Activated B cell treated with CpG ODN at 0.5 μM for 24 hours (primary cell): ENCODE measurements at regions not wholly inside any gene's neighbourhood (a gene's known extent, or its start where the extent isn't known, plus 50 kb on each side); places are given as distances from the start of the nearest gene placed in this dataset.

Source experiments
- ATAC-seq: fragments of 200-7000 bp; cut with Tn5 transposase; one replicate; pipeline ENCODE4 v1.10.0; 2021; ENCODE audit warnings: low read depth, mild to moderate bottlenecking, moderate library complexity
- CTCF ChIA-PET: fragments of 350-600 bp; sonication (Branson Sonifier 250); formaldehyde crosslinking; loops from one replicate; lab custom pipeline; 2021; ENCODE audit warnings: antibody characterized with exemption; lab: Charles Lee
- POLR2A ChIA-PET: fragments of 350-600 bp; sonication (Branson Sonifier 250); formaldehyde crosslinking; loops from one replicate; lab custom pipeline; 2021; ENCODE audit warnings: antibody characterized with exemption; lab: Charles Lee
- DNase-seq: peaks from one replicate; pipeline ENCODE4 v3.0.0; 2022
- H3K27ac Mint-ChIP-seq: one replicate; pipeline ENCODE4 v1.8.0; 2020; ENCODE audit warnings: mixed read lengths
- H3K27me3 Mint-ChIP-seq: one replicate; pipeline ENCODE4 v1.8.0; 2021; ENCODE audit warnings: mixed read lengths
- H3K36me3 Mint-ChIP-seq: one replicate; pipeline ENCODE4 v1.8.0; 2021; ENCODE audit warnings: low read depth, mixed read lengths
- H3K4me1 Mint-ChIP-seq: one replicate; pipeline ENCODE4 v1.8.0; 2021; ENCODE audit warnings: mixed read lengths
- H3K4me3 Mint-ChIP-seq: one replicate; pipeline ENCODE4 v1.8.0; 2020; ENCODE audit warnings: mild to moderate bottlenecking, mixed read lengths
- H3K9me3 Mint-ChIP-seq: one replicate; pipeline ENCODE4 v1.8.0; 2020; ENCODE audit warnings: mixed read lengths
- CTCF ChIP-seq: fragments of 200-600 bp; IDR thresholded peaks from one replicate; pipeline ENCODE4 v1.8.0; 2022; ENCODE audit warnings: antibody characterized with exemption, mild to moderate bottlenecking
- intact Hi-C: fragments of 100-400 bp; cut with micrococcal nuclease; formaldehyde crosslinking; loops from one replicate; pipeline ENCODE4 v1.15.1; 2024

- CTCF ChIA-PET: no interaction called here
- no peaks in the 10 kb centered on the region for H3K36me3 Mint-ChIP-seq
- H3K4me1 Mint-ChIP-seq: no peaks in the 10 kb centered on the region
- DNase-seq (no peak), ATAC-seq (no peak)
- intact Hi-C loops: no loop called here
- TF ChIP-seq CTCF: no peak
- no peak overlapping the region for H3K4me3 Mint-ChIP-seq
- POLR2A ChIA-PET: no interaction called here
- no peaks in the 10 kb centered on the region for H3K27me3 Mint-ChIP-seq
- H3K9me3 Mint-ChIP-seq: no peaks in the 10 kb centered on the region
- no peak overlapping the region for H3K27ac Mint-ChIP-seq
Observed at GRCh38 chrX:22383988-22384387, 111.3 kb downstream of the CBLL2 start.

GRCh38 chrX:22389556-22390179, 117.0 kb downstream of the CBLL2 start:
- intact Hi-C loops: no loop called here
- Mint-ChIP-seq H3K27me3 (peaks cover 1% of the 10 kb centered on the region), H3K36me3 (no peaks in the 10 kb centered on the region), H3K4me1 (no peaks in the 10 kb centered on the region), H3K27ac (no peak overlapping the region), H3K4me3 (no peak overlapping the region), H3K9me3 (no peaks in the 10 kb centered on the region)
- CTCF ChIA-PET: no interaction called here
- POLR2A ChIA-PET: no interaction called here
- no peak for ATAC-seq
- no peak for TF ChIP-seq CTCF
- DNase-seq: no peak

- CTCF ChIA-PET: no interaction called here
- Mint-ChIP-seq H3K4me1 (no peaks in the 10 kb centered on the region), H3K9me3 (no peaks in the 10 kb centered on the region), H3K4me3 (no peak overlapping the region), H3K27me3 (peaks cover 1% of the 10 kb centered on the region), H3K27ac (no peak overlapping the region), H3K36me3 (no peaks in the 10 kb centered on the region)
- no peak for TF ChIP-seq CTCF
- intact Hi-C loops: no loop called here
- DNase-seq (no peak), ATAC-seq (no peak)
- POLR2A ChIA-PET: no interaction called here
Observed at GRCh38 chrX:22392133-22392948, 119.6 kb downstream of the CBLL2 start.

- Mint-ChIP-seq H3K27me3 (no peaks in the 10 kb centered on the region), H3K4me3 (no peak overlapping the region), H3K36me3 (no peaks in the 10 kb centered on the region), H3K4me1 (no peaks in the 10 kb centered on the region), H3K27ac (no peak overlapping the region), H3K9me3 (no peaks in the 10 kb centered on the region)
- intact Hi-C loops: no loop called here
- no peak for TF ChIP-seq CTCF
- ChIA-PET POLR2A (no interaction called here), CTCF (no interaction called here)
- no peak for DNase-seq
- ATAC-seq: no peak
Observed at GRCh38 chrX:22395372-22395771, 122.7 kb downstream of the CBLL2 start.

DNA sequence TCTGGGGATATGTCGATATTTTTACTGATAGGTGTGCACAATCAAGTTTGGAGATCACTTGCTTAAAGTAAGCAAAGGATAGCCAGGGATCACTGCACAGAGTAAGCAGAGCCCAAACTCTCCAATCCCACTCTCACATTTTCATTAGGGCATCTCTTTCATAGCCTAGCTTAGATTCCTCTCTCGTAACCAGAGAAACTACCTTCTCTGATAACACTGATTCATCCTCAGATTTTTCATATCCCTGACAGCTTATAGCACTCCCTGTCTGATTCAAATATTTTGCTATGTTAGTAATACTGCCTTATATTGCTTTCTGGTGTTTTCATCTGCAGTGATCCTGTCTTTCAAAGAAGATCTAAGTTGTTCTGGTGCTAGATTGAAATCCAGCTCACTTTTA, 123.7 kb downstream of the CBLL2 start:
- Mint-ChIP-seq H3K27ac (no peak overlapping the region), H3K4me1 (no peaks in the 10 kb centered on the region), H3K27me3 (no peaks in the 10 kb centered on the region), H3K36me3 (no peaks in the 10 kb centered on the region), H3K4me3 (no peak overlapping the region), H3K9me3 (no peaks in the 10 kb centered on the region)
- ATAC-seq (no peak), DNase-seq (no peak)
- ChIA-PET POLR2A (no interaction called here), CTCF (no interaction called here)
- intact Hi-C loops: no loop called here
- TF ChIP-seq CTCF: no peak
